Caco-2 (cell line): ENCODE measurements at regions not wholly inside any gene's neighbourhood (a gene's known extent, or its start where the extent isn't known, plus 50 kb on each side); places are given as distances from the start of the nearest gene placed in this dataset.
A peak's percentile ranks its signal among the peaks of the same experiment; 100 is the strongest.

Experiments
- BruUV-seq: library from RNA; stranded (reverse); fragments of 400-500 nt; replicated peaks from 2 replicates; lab custom pipeline; 2021; lab: Mats Ljungman, UMichigan
- CTCF ChIA-PET: fragments of 300-600 bp; sonication (Branson Sonifier 250); formaldehyde crosslinking; loops from one replicate; lab custom pipeline; 2022; ENCODE audit warnings: antibody characterized with exemption; lab: Charles Lee
- POLR2A ChIA-PET: fragments of 300-600 bp; sonication (Branson Sonifier 250); formaldehyde crosslinking; loops from one replicate; lab custom pipeline; 2022; ENCODE audit warnings: antibody characterized with exemption; lab: Charles Lee
- DNase-seq, 2 experiments: peaks; one replicate each; pipeline versions ENCODE4 v3.0.0 to v3.0.0-alpha.2; 2020 to 2022
- H3K27me3 ChIP-seq: replicated peaks from 2 replicates; pipeline ENCODE4 v1.6.0; 2011; ENCODE audit warnings: low read length; ENCODE audit not compliant: control insufficient read depth, insufficient read depth
- H3K36me3 ChIP-seq: 2 replicates; pipeline ENCODE4 v1.5.1; 2011; ENCODE audit warnings: low read length; ENCODE audit not compliant: control insufficient read depth, insufficient read depth
- H3K4me1 ChIP-seq: fragments of 250-450 bp; sonication (Bioruptor Pico); 2 replicates; pipeline ENCODE4 v1.5.1; 2020; ENCODE audit warnings: mild to moderate bottlenecking
- H3K4me3 ChIP-seq: 2 replicates; pipeline ENCODE4 v1.5.1; 2011; ENCODE audit warnings: low read depth, mild to moderate bottlenecking, control low read depth, low read length
- H3K9me3 ChIP-seq: fragments of 250-450 bp; sonication (Bioruptor Pico); 2 replicates; pipeline ENCODE4 v1.5.1; 2020; ENCODE audit warnings: mild to moderate bottlenecking, moderate library complexity
- H3K27ac Mint-ChIP-seq: one replicate; pipeline ENCODE4 v1.8.0; 2022; ENCODE audit warnings: mixed read lengths; ENCODE audit not compliant: unreplicated experiment
- H3K27me3 Mint-ChIP-seq: one replicate; pipeline ENCODE4 v1.8.0; 2022; ENCODE audit warnings: mixed read lengths; ENCODE audit not compliant: insufficient read depth, unreplicated experiment
- H3K36me3 Mint-ChIP-seq: one replicate; pipeline ENCODE4 v1.8.0; 2022; ENCODE audit warnings: mild to moderate bottlenecking, mixed read lengths; ENCODE audit not compliant: insufficient read depth, unreplicated experiment
- H3K4me1 Mint-ChIP-seq: one replicate; pipeline ENCODE4 v1.8.0; 2022; ENCODE audit warnings: low read depth, mixed read lengths; ENCODE audit not compliant: unreplicated experiment
- H3K4me3 Mint-ChIP-seq: one replicate; pipeline ENCODE4 v1.8.0; 2022; ENCODE audit warnings: mild to moderate bottlenecking, moderate library complexity, mixed read lengths; ENCODE audit not compliant: unreplicated experiment
- H3K9me3 Mint-ChIP-seq: one replicate; pipeline ENCODE4 v1.8.0; 2022; ENCODE audit warnings: mixed read lengths; ENCODE audit not compliant: unreplicated experiment
- intact Hi-C: fragments of 100-400 bp; cut with micrococcal nuclease; formaldehyde crosslinking; loops from one replicate; pipeline ENCODE4 v1.10.0; 2022; ENCODE audit not compliant: unreplicated experiment
- TF ChIP-seq, protein P1 (sequence below), 2 experiments: fragments of 200-600 bp in 1 of 2; IDR thresholded peaks; 1 replicate in 1 of 2; 2 replicates in 1 of 2; pipeline versions ENCODE4 v1.5.1 to v1.8.0; 2011 to 2022; ENCODE audit warnings: antibody characterized with exemption in 1 of 2, control low read depth in 1 of 2, inconsistent platforms in 1 of 2, low read depth in 1 of 2, low read length in 1 of 2, mild to moderate bottlenecking in 1 of 2, moderate library complexity in 1 of 2; ENCODE audit not compliant: insufficient read depth in 1 of 2, severe bottlenecking in 1 of 2, unreplicated experiment in 1 of 2

DNA sequence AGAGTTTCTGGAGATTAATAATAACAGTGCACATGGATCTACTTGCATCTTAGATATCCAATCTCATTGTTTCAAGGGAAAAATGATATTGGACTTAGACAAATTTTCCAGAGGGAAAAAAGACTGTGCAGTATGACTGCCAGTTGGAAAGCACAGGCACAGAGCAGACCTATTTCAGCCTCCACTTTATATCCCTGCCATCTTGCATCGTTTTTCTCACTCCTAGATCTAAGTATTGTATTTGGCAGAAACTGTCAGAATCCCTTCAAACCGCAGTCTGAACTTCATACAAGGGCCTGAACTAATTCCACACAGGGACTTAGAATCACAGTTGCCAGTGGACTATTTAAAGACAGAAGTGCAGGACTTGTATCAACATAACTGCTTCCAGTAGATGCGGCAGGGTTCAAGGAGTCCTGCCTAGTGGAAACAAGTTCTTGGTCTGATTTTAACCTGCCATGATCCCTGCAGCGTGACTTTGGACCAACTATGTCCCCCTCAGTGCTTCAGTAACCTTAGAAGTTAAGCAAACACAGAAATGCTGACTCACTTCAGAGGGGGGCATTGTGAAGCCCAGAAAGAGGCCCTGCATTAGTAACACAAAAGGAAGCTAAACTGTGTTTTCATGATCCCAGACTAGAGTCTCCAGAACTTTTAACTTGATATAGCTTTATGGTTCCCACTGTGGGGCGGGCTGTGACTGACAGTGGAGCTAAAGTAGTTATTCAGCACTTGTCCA, 95.7 kb upstream of the PALS2 start:
- Mint-ChIP-seq H3K9me3 (no peaks in the 10 kb centered on the region), H3K4me1 (peaks cover 12% of the 10 kb centered on the region), H3K4me3 (no peak overlapping the region), H3K27ac (no peak overlapping the region), H3K36me3 (no peaks in the 10 kb centered on the region), H3K27me3 (no peaks in the 10 kb centered on the region)
- H3K27me3 ChIP-seq, result no peaks in the 10 kb centered on the region
- H3K9me3 ChIP-seq, result no peaks in the 10 kb centered on the region
- CTCF ChIA-PET, result no interaction called here
- POLR2A ChIA-PET, result interaction anchor here (0.6 kb wide), 1 partner anchor 92 kb away, joined by 5 read pairs; no protein-coding TSS in a partner anchor
- H3K4me3 ChIP-seq, result no peak overlapping the region
- intact Hi-C loops, result no loop called here
- peaks cover 31% of the 10 kb centered on the region for H3K4me1 ChIP-seq
- H3K36me3 ChIP-seq, result no peaks in the 10 kb centered on the region
- peak; percentile 40 to 67 for DNase-seq
- TF ChIP-seq, protein P1, sequence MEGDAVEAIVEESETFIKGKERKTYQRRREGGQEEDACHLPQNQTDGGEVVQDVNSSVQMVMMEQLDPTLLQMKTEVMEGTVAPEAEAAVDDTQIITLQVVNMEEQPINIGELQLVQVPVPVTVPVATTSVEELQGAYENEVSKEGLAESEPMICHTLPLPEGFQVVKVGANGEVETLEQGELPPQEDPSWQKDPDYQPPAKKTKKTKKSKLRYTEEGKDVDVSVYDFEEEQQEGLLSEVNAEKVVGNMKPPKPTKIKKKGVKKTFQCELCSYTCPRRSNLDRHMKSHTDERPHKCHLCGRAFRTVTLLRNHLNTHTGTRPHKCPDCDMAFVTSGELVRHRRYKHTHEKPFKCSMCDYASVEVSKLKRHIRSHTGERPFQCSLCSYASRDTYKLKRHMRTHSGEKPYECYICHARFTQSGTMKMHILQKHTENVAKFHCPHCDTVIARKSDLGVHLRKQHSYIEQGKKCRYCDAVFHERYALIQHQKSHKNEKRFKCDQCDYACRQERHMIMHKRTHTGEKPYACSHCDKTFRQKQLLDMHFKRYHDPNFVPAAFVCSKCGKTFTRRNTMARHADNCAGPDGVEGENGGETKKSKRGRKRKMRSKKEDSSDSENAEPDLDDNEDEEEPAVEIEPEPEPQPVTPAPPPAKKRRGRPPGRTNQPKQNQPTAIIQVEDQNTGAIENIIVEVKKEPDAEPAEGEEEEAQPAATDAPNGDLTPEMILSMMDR (IDR thresholded peaks at IDR 0.05; ENCODE audit: insufficient read depth in 1 of 2, low read depth in 1 of 2, low read length in 1 of 2, severe bottlenecking in 1 of 2, unreplicated experiment in 1 of 2), result no peak
- no TSS peak for BruUV-seq

DNA sequence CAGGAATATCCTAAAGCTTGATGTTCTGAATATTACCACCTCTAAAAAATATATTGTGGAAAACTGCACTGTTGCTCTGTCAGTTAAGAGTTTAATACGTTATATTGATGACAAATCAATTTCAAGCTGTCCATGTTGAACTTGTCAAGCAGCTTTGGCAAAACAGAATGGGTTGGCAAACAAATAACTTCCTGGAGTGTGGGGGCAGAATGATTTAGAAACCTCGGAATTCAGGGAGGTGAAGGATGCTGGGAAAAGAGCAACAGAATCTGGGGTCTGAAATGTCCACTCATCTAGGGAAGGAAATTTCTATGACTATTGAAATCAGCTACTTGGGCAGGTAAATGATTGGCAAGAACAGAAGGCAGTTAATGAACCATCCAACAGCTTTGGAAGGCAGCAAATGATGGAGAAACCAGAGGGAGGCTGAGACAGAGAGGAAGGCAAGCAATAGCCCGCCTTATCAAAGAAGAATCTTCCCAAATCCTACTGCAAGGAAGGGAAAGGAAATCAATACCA, 95.1 kb upstream of the PALS2 start:
- peaks cover 12% of the 10 kb centered on the region for H3K4me1 Mint-ChIP-seq
- H3K4me3 Mint-ChIP-seq, result no peak overlapping the region
- POLR2A ChIA-PET, result interaction anchor here (0.6 kb wide), 1 partner anchor 93 kb away, joined by 5 read pairs; no protein-coding TSS in a partner anchor
- H3K27me3 Mint-ChIP-seq, result no peaks in the 10 kb centered on the region
- no peak for DNase-seq
- H3K9me3 Mint-ChIP-seq, result no peaks in the 10 kb centered on the region
- TF ChIP-seq, protein P1 (IDR thresholded peaks at IDR 0.05; ENCODE audit: insufficient read depth in 1 of 2, low read depth in 1 of 2, low read length in 1 of 2, severe bottlenecking in 1 of 2, unreplicated experiment in 1 of 2), result no peak
- no peaks in the 10 kb centered on the region for H3K36me3 Mint-ChIP-seq
- H3K4me1 ChIP-seq, result peaks cover 31% of the 10 kb centered on the region
- no peak overlapping the region for H3K4me3 ChIP-seq
- H3K27me3 ChIP-seq, result no peaks in the 10 kb centered on the region
- CTCF ChIA-PET, result no interaction called here
- H3K9me3 ChIP-seq, result no peaks in the 10 kb centered on the region
- no peaks in the 10 kb centered on the region for H3K36me3 ChIP-seq
- peak overlapping the region; percentile 18 for H3K27ac Mint-ChIP-seq
- no TSS peak for BruUV-seq
- intact Hi-C loops, result no loop called here

DNA sequence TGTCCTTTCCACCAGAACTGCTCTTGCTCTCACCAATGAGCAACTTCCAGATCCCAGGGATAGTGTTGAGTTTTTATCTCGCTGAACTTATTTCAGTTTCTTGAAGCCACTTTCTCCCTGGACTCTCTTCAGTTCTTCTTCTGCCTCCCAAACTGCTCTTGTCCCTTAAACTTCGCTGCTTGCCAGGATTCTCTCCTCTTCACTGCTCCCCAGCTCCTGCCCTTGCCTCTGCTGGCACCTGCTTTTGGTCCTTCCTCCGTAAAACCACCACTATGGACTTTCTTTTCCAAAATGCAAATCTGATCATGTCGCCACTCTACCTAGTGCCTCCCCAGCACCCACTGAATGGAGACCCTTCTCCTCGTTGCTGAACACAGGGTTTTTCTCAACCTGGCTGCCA, 92.8 kb upstream of the PALS2 start:
- Mint-ChIP-seq H3K4me3 (no peak overlapping the region), H3K4me1 (peaks cover 12% of the 10 kb centered on the region), H3K27ac (no peak overlapping the region), H3K9me3 (no peaks in the 10 kb centered on the region), H3K36me3 (no peaks in the 10 kb centered on the region), H3K27me3 (no peaks in the 10 kb centered on the region)
- Histone ChIP-seq H3K4me1 (peaks cover 24% of the 10 kb centered on the region), H3K4me3 (no peak overlapping the region), H3K36me3 (no peaks in the 10 kb centered on the region), H3K9me3 (no peaks in the 10 kb centered on the region), H3K27me3 (no peaks in the 10 kb centered on the region)
- intact Hi-C loops, result no loop called here
- ChIA-PET CTCF (no interaction called here), POLR2A (no interaction called here)
- TF ChIP-seq, protein P1 (IDR thresholded peaks at IDR 0.05; ENCODE audit: insufficient read depth in 1 of 2, low read depth in 1 of 2, low read length in 1 of 2, severe bottlenecking in 1 of 2, unreplicated experiment in 1 of 2), result no peak
- no TSS peak for BruUV-seq
- no peak for DNase-seq
